ENCODE measurements at regions not wholly inside any gene's neighbourhood (a gene's known extent, or its start where the extent isn't known, plus 50 kb on each side); places are given as distances from the start of the nearest gene placed in this dataset.

DNA sequence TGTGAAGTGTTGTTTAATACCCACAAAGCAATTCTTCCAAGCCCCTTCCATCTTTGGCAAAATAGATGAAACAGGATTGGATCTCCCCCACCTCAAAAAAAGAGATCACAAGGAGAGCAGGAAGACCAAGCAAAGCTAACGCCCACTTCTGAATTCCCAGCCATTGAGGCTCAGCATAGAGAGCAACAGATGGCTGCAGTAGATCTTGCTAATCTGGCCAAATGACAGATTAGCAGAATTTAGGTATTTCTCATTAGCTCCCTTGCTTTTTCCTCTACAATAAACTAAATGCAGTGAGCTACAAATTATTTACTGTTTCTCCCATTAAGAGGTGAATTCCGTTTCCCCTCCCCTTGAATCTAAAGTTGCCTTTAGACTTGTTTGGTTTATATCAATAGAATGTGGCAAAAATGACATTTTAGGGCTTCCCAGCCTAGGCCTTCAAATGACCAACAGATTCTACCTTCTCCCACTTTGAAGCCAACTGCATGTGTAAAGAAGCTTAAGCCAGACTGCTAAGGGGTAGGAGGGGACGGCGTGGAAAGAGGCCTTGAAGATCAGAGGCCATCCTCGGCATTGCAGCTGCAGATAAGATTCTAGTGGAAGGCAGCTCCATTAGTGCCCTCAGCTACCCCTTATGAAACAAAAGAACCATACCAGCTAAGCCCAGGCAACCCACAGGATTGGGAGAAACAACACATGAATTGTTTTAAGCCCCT lies 56.8 kb upstream of the CPEB4 start (continued):
- TF ChIP-seq, protein P1, sequence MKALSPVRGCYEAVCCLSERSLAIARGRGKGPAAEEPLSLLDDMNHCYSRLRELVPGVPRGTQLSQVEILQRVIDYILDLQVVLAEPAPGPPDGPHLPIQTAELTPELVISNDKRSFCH (CRISPR knock-in tag; IDR thresholded peaks at IDR 0.05): no peak
- TF ChIP-seq, protein P1 (tag; IDR thresholded peaks at IDR 0.05): no peak
- TF ChIP-seq MCM5 (IDR thresholded peaks at IDR 0.05; ENCODE audit: low read depth) (no peak), HDAC8 (tag; IDR thresholded peaks at IDR 0.05) (no peak), RCOR1 (IDR thresholded peaks at IDR 0.05; ENCODE audit: borderline replicate concordance in 1 of 2, low read depth in 2 of 2, low read length in 2 of 2) (0 out of 4 replicates have a peak, but pooled peaks of 1 of the 2 experiments have one; percentile 20), SRSF7 (optimal IDR thresholded peaks at IDR 0.05; ENCODE audit: low read depth, low read length) (no peak), SMAD4 (CRISPR knock-in tag; conservative IDR thresholded peaks at IDR 0.05) (peak; percentile 29; the same call in 1 of the 2 replicates), SETDB1 (IDR thresholded peaks at IDR 0.05; ENCODE audit: low read length) (no peak), CBX8 (IDR thresholded peaks at IDR 0.05; ENCODE audit: borderline replicate concordance, extremely low read depth, low read depth, low read length, poor library complexity, severe bottlenecking) (no peak), GABPA (tag; conservative IDR thresholded peaks at IDR 0.05; ENCODE audit: low read depth) (no peak), NEUROD1 (IDR thresholded peaks at IDR 0.05; ENCODE audit: borderline replicate concordance, low read depth, low read length, partially characterized antibody) (no peak), CEBPB (tag; IDR thresholded peaks at IDR 0.05) (no peak), ZNF239 (CRISPR knock-in tag; IDR thresholded peaks at IDR 0.05) (no peak), CXXC5 (CRISPR knock-in tag; IDR thresholded peaks at IDR 0.05) (peak; percentile 45), POLR2G (IDR thresholded peaks at IDR 0.05; ENCODE audit: low read depth, low read length) (no peak), SMARCA4 (IDR thresholded peaks at IDR 0.05) (peak; percentile 36; the same call in 1 of the 2 replicates), SPI1 (IDR thresholded peaks at IDR 0.05; ENCODE audit: borderline replicate concordance, low read depth, low read length) (no peak), HDAC1 (IDR thresholded peaks at IDR 0.05) (0 out of 4 replicates have a peak, but pooled peaks of 1 of the 2 experiments have one; percentile 17)
- TF ChIP-seq, protein P2, sequence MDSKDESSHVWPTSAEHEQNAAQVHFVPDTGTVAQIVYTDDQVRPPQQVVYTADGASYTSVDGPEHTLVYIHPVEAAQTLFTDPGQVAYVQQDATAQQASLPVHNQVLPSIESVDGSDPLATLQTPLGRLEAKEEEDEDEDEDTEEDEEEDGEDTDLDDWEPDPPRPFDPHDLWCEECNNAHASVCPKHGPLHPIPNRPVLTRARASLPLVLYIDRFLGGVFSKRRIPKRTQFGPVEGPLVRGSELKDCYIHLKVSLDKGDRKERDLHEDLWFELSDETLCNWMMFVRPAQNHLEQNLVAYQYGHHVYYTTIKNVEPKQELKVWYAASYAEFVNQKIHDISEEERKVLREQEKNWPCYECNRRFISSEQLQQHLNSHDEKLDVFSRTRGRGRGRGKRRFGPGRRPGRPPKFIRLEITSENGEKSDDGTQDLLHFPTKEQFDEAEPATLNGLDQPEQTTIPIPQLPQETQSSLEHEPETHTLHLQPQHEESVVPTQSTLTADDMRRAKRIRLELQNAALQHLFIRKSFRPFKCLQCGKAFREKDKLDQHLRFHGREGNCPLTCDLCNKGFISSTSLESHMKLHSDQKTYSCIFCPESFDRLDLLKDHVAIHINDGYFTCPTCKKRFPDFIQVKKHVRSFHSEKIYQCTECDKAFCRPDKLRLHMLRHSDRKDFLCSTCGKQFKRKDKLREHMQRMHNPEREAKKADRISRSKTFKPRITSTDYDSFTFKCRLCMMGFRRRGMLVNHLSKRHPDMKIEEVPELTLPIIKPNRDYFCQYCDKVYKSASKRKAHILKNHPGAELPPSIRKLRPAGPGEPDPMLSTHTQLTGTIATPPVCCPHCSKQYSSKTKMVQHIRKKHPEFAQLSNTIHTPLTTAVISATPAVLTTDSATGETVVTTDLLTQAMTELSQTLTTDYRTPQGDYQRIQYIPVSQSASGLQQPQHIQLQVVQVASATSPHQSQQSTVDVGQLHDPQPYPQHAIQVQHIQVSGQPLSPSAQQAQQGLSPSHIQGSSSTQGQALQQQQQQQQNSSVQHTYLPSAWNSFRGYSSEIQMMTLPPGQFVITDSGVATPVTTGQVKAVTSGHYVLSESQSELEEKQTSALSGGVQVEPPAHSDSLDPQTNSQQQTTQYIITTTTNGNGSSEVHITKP (IDR thresholded peaks at IDR 0.05; ENCODE audit: partially characterized antibody): peak; percentile 46
- TF ChIP-seq, protein P3, sequence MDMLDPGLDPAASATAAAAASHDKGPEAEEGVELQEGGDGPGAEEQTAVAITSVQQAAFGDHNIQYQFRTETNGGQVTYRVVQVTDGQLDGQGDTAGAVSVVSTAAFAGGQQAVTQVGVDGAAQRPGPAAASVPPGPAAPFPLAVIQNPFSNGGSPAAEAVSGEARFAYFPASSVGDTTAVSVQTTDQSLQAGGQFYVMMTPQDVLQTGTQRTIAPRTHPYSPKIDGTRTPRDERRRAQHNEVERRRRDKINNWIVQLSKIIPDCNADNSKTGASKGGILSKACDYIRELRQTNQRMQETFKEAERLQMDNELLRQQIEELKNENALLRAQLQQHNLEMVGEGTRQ (CRISPR knock-in tag; IDR thresholded peaks at IDR 0.05): no peak
- TF ChIP-seq, protein P4, sequence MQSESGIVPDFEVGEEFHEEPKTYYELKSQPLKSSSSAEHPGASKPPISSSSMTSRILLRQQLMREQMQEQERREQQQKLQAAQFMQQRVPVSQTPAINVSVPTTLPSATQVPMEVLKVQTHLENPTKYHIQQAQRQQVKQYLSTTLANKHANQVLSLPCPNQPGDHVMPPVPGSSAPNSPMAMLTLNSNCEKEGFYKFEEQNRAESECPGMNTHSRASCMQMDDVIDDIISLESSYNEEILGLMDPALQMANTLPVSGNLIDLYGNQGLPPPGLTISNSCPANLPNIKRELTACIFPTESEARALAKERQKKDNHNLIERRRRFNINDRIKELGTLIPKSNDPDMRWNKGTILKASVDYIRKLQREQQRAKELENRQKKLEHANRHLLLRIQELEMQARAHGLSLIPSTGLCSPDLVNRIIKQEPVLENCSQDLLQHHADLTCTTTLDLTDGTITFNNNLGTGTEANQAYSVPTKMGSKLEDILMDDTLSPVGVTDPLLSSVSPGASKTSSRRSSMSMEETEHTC (IDR thresholded peaks at IDR 0.05): no peak

Measured in K562 (cell line).